ENCODE measurements at regions not wholly inside any gene's neighbourhood (a gene's known extent, or its start where the extent isn't known, plus 50 kb on each side); places are given as distances from the start of the nearest gene placed in this dataset.

DNA sequence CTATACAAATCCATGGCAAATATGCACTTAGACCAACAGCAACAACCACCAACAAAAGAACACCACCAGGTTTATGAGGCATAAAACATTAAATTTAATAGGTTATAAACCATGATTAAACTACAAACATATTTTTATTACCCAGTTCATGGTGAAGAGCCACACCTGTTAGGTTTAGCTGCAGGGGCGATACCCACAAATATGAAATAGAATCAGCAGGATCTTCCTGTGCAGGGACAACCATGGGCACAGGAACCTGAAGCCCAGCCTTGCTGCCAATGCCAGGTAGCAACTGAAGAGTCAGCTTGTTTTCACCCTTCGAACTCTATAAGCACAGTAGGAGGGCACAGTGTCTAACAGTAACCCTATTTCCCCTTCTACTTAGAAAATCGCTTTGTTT, 675.0 kb downstream of the SATB2 start:
- TF ChIP-seq, protein P1, sequence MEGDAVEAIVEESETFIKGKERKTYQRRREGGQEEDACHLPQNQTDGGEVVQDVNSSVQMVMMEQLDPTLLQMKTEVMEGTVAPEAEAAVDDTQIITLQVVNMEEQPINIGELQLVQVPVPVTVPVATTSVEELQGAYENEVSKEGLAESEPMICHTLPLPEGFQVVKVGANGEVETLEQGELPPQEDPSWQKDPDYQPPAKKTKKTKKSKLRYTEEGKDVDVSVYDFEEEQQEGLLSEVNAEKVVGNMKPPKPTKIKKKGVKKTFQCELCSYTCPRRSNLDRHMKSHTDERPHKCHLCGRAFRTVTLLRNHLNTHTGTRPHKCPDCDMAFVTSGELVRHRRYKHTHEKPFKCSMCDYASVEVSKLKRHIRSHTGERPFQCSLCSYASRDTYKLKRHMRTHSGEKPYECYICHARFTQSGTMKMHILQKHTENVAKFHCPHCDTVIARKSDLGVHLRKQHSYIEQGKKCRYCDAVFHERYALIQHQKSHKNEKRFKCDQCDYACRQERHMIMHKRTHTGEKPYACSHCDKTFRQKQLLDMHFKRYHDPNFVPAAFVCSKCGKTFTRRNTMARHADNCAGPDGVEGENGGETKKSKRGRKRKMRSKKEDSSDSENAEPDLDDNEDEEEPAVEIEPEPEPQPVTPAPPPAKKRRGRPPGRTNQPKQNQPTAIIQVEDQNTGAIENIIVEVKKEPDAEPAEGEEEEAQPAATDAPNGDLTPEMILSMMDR (IDR thresholded peaks at IDR 0.05; ENCODE audit: low read depth, low read length): no peak
- DNase-seq (ENCODE audit: low read depth in 2 of 2): no peak
- H3K4me3 ChIP-seq (replicated peaks in 1 of 2; ENCODE audit: low read depth in 2 of 2, low read length in 2 of 2): no peak overlapping the region

DNA sequence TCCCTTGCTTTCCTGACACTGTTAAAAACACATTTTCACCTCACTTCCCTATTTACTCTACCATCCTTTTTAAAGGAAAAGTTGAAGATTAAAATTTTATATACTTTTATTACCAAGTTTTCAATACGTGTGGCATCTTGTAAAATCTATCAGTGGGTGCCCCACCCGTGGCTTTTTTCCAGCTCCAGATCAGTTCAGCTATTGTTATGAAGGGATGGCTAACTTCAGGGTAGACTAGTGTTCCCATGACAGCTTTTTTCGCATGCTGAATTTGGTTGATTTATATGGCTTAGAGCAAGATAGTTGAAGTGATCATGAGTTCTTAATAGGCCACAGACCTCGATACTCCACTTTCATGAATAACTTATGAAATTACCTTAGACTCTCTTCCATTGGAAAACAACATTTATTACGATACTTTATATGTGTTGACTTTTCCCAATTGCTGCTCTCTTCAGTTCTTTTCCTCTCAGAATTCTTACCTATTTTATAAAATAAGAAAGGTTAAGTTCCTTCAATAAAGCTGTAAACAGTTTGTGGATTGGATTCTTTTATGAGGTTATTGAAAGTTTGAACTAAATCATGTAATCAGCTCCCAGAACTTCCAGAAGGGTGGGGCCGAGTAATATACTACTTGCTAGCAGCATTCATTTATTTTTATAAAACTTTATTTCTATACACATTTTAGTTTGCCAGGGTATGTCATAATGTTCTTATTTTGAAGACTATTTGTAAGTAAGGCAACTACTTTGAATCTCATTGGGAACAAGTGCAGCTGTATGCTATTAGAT, 680.9 kb downstream of the SATB2 start:
- DNase-seq (ENCODE audit: low read depth in 2 of 2): no peak
- TF ChIP-seq, protein P1 (IDR thresholded peaks at IDR 0.05; ENCODE audit: low read depth, low read length): no peak
- H3K4me3 ChIP-seq (replicated peaks in 1 of 2; ENCODE audit: low read depth in 2 of 2, low read length in 2 of 2): no peak overlapping the region

DNA sequence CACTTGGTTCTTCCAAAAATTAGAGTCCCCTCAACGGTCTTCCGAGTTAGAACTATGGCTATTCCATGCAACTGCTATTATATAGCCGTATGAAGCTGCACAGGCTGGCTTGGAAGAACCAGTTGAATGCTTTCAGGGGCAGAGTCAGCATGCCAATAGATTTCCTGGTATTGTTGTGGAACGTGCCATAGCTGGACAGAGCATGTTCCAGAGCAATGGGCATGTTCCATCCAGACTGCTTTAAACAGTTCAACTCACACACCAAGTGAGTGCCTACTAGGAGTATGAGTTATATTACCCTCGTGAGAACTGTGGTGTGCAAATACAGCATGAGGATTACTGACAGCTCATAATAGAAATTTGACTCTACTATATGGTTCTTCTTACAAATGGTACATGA, 682.0 kb downstream of the SATB2 start:
- TF ChIP-seq, protein P1 (IDR thresholded peaks at IDR 0.05; ENCODE audit: low read depth, low read length): no peak
- no peak for DNase-seq (ENCODE audit: low read depth in 2 of 2)
- no peak overlapping the region for H3K4me3 ChIP-seq (replicated peaks in 1 of 2; ENCODE audit: low read depth in 2 of 2, low read length in 2 of 2)

DNA sequence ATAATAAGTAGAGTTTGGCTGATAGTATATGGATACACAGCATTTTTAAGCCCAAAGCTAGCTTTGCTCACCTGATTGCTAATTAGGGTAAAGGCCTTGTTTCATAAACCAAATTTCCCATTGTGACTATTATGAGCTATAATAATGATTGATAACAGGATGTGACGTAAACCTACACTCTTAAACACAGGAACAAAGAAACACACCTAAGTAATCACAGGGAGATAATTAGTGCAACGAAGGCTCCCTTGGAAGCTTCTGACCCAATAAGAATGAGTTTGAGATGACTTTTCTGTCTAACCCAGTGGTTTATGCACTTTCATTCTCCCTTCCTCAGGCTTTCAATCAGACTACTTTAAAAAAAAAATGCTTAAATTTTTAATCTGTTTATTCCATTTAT, 683.2 kb downstream of the SATB2 start:
- TF ChIP-seq, protein P1 (IDR thresholded peaks at IDR 0.05; ENCODE audit: low read depth, low read length): no peak
- no peak overlapping the region for H3K4me3 ChIP-seq (replicated peaks in 1 of 2; ENCODE audit: low read depth in 2 of 2, low read length in 2 of 2)
- DNase-seq (ENCODE audit: low read depth in 2 of 2): no peak

DNA sequence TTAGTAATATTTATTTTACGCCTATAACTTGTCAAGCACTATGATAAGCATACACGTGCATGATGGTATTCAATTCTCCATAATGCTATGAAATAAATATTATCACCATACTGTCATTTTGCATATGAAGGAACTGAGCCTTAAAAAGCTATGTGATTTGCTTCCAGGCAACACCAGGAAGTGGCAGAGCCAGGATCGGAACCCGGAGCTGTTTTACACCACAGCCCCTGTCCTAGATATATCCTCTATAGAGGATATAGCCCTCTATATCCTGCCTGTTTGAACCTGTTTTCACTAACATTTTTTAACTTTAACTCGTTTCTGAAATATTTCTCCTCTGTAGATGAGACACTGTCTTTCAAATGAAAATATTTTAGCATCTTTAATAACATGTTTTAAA, 690.0 kb downstream of the SATB2 start:
- DNase-seq (ENCODE audit: low read depth in 2 of 2): no peak
- TF ChIP-seq, protein P1 (IDR thresholded peaks at IDR 0.05; ENCODE audit: low read depth, low read length): no peak
- no peak overlapping the region for H3K4me3 ChIP-seq (replicated peaks in 1 of 2; ENCODE audit: low read depth in 2 of 2, low read length in 2 of 2)

DNA sequence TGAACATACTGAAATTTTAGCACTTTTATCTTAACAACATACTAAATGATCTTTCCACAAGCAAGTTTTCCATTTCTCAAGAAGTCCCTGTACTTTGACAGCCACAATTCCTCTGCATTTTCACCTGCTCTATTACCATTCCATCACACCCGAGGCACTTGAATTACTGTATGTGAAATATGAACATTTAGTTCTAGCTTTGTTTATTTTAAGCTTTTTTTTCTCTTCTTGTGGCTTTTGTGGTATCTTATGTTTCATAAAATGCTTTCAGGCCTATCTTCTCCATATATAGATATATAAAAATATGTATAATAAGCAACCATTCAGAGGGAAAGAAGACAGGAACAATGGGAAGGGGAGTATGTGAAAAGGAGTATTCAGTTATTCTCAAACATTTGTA, 693.9 kb downstream of the SATB2 start:
- DNase-seq (ENCODE audit: low read depth in 2 of 2): no peak

More for the DNA sequence above, 693.9 kb downstream of the SATB2 start:
- TF ChIP-seq, protein P1 (IDR thresholded peaks at IDR 0.05; ENCODE audit: low read depth, low read length): no peak
- no peak overlapping the region for H3K4me3 ChIP-seq (replicated peaks in 1 of 2; ENCODE audit: low read depth in 2 of 2, low read length in 2 of 2)
